AG04450 (cell line): ENCODE measurements at regions not wholly inside any gene's neighbourhood (a gene's known extent, or its start where the extent isn't known, plus 50 kb on each side); places are given as distances from the start of the nearest gene placed in this dataset.

Experiments
- CTCF ChIA-PET: fragments of 300-600, 350-600 bp; formaldehyde crosslinking; extraction: SDS; loops from one replicate; lab custom pipeline; 2022; ENCODE audit warnings: antibody characterized with exemption, inconsistent platforms; lab: Charles Lee
- POLR2A ChIA-PET: fragments of 350-600 bp; formaldehyde crosslinking; extraction: SDS; loops from one replicate; lab custom pipeline; 2021; ENCODE audit warnings: antibody characterized with exemption, inconsistent platforms; lab: Yijun Ruan, JAX
- DNase-seq: peaks from one replicate; pipeline ENCODE4 v3.0.0-alpha.2; 2011; ENCODE audit warnings: low read depth, low spot score
- H3K27ac ChIP-seq: one replicate; pipeline ENCODE4 v1.5.1; 2012; ENCODE audit warnings: low read depth, low read length, control low read depth
- H3K27me3 ChIP-seq: one replicate; pipeline ENCODE4 v1.6.0; 2012; ENCODE audit warnings: low read length; ENCODE audit not compliant: control insufficient read depth, insufficient read depth
- H3K4me3 ChIP-seq: 2 replicates; pipeline ENCODE4 v1.5.1; 2011; ENCODE audit warnings: mild to moderate bottlenecking, low read depth, low read length, control low read depth
- H3K9me3 ChIP-seq: 2 replicates; pipeline ENCODE4 v1.5.1; 2012; ENCODE audit warnings: low read length; ENCODE audit not compliant: control insufficient read depth, insufficient read depth
- TF ChIP-seq, protein P1 (sequence below): IDR thresholded peaks from 2 replicates; pipeline ENCODE4 v1.5.1; 2011; ENCODE audit warnings: low read depth, low read length, control low read depth, inconsistent platforms

DNA sequence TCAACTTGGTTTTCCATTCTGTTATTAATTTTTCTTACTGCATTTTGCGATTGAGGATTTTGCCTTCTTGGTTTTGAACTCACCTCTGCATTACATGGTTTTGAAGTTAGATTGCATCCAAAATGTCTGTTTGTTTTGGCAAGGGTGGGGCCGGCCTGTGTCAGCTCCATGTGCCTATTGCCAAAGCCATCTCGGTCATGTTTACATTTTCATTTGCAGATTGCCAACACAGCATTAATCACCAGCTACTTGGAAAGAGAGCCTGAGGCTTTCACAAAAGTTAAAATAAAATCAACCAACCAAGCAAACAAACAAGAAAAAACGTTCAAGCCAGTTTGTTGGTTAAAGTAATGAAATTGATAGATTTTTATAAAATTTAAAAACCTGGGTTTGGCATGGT lies 695.8 kb downstream of the TYW1 start:
- ChIA-PET CTCF (interaction anchor here (0.7 kb wide), 1 partner anchor 514 kb away, joined by 3 read pairs; no protein-coding TSS in a partner anchor), POLR2A (no interaction called here)
- no peak for DNase-seq

DNA sequence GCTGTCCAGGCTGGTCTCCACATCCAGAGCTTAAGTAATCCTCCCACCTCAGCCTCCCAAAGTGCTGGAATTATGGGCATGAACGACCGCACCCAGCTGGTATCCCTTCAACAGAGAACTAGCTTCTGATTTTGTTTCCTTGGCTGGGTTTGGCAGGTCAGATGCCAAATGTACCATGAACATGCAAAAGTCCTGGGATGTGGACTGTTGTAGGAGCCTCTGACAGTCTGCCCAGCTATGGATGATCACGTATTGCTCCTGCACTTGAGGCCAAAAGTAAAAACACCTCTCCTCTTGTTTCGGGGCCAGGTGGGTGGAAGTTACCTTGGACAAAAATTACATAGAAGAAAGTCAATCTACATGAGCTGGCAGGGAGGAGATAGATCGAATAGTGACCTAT lies 699.5 kb downstream of the TYW1 start:
- H3K4me3 ChIP-seq, result no peak overlapping the region
- no peaks in the 10 kb centered on the region for H3K27me3 ChIP-seq
- ChIA-PET CTCF (interaction anchor here (0.7 kb wide), 1 partner anchor 34 kb away, joined by 3 read pairs; no protein-coding TSS in a partner anchor), POLR2A (no interaction called here)
- H3K27ac ChIP-seq, result no peak overlapping the region
- DNase-seq, result no peak
- TF ChIP-seq, protein P1, sequence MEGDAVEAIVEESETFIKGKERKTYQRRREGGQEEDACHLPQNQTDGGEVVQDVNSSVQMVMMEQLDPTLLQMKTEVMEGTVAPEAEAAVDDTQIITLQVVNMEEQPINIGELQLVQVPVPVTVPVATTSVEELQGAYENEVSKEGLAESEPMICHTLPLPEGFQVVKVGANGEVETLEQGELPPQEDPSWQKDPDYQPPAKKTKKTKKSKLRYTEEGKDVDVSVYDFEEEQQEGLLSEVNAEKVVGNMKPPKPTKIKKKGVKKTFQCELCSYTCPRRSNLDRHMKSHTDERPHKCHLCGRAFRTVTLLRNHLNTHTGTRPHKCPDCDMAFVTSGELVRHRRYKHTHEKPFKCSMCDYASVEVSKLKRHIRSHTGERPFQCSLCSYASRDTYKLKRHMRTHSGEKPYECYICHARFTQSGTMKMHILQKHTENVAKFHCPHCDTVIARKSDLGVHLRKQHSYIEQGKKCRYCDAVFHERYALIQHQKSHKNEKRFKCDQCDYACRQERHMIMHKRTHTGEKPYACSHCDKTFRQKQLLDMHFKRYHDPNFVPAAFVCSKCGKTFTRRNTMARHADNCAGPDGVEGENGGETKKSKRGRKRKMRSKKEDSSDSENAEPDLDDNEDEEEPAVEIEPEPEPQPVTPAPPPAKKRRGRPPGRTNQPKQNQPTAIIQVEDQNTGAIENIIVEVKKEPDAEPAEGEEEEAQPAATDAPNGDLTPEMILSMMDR, result no peak
- peaks cover 55% of the 10 kb centered on the region for H3K9me3 ChIP-seq

More for the DNA sequence above, 695.8 kb downstream of the TYW1 start:
- peaks cover 34% of the 10 kb centered on the region for H3K9me3 ChIP-seq
- H3K27me3 ChIP-seq, result no peaks in the 10 kb centered on the region
- no peak overlapping the region for H3K4me3 ChIP-seq
- TF ChIP-seq, protein P1, result no peak
- H3K27ac ChIP-seq, result no peak overlapping the region

DNA sequence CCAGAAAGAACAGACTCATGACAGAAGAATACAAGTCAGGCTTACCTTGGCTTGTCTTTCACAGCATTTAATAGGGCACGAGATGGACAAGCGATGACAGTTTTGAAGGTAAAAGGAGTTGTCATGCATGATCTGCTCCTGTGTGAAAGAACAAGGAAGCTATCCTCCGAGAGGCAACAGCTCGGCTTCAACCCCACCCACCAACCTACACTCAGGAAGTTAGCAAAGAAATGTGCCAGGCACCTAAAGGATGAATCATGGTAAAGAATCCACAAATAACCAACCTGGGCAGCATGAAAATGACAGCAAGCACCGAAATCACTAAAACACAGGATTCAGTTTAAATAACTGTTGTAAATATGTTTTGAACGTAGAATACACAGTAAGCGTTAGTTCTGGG lies 700.2 kb downstream of the TYW1 start:
- DNase-seq, result no peak
- POLR2A ChIA-PET, result no interaction called here
- Histone ChIP-seq H3K9me3 (peaks cover 59% of the 10 kb centered on the region), H3K4me3 (no peak overlapping the region), H3K27me3 (no peaks in the 10 kb centered on the region), H3K27ac (no peak overlapping the region)
- TF ChIP-seq, protein P1, result no peak
- CTCF ChIA-PET, result no interaction called here

DNA sequence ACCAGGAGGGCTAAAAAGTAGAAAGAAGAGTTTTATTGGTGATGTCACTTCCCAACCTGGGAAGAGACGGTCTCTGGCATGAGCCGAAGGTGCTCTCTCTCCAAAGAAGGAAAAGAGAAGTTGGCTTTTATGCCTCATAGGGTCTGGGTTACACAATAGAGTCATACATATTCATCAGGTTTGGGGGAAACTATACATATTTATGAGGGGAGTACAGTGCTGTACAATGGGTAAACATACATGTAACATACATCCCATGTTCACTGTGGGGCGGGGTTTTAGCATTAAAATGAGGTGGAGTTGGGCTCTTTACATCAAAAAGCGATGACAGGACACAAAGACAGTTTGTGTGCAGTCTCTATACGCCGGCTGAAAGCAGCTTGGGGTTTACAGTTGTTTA lies 701.7 kb downstream of the TYW1 start:
- TF ChIP-seq, protein P1, result no peak
- peaks cover 60% of the 10 kb centered on the region for H3K9me3 ChIP-seq
- H3K27me3 ChIP-seq, result no peaks in the 10 kb centered on the region
- DNase-seq, result no peak
- ChIA-PET CTCF (no interaction called here), POLR2A (no interaction called here)
- H3K27ac ChIP-seq, result no peak overlapping the region
- no peak overlapping the region for H3K4me3 ChIP-seq

DNA sequence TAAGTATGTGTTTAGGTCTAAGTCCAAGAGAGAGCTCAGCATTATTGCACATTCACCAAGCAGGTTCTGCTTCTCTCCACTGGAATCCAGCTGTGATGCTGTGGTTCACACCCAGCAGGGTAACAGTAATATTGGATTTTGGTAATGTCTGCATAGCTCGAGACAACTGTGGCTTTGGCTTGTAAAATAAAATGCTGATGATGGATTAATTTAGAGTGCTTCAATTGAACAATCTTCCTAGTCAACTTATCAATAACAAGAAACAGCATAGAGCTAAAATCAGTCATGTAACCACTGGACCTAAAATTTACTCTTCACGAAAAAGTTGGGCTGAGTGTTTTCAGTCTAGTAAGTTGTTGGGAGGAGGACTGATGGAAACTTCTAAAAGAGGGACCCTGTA lies 709.2 kb downstream of the TYW1 start:
- Histone ChIP-seq H3K27me3 (no peaks in the 10 kb centered on the region), H3K4me3 (no peak overlapping the region), H3K27ac (no peak overlapping the region), H3K9me3 (peaks cover 20% of the 10 kb centered on the region)
- TF ChIP-seq, protein P1, result no peak
- POLR2A ChIA-PET, result no interaction called here
- CTCF ChIA-PET, result no interaction called here
- no peak for DNase-seq
